Uterus (tissue), 3 donors: ENCODE measurements at regions not wholly inside any gene's neighbourhood (a gene's known extent, or its start where the extent isn't known, plus 50 kb on each side); places are given as distances from the start of the nearest gene placed in this dataset.

ENCODE experiments used
- DNase-seq, 2 donors: peaks; one replicate each; pipeline ENCODE4 v3.0.0-alpha.2; 2019 to 2020
- H3K27ac ChIP-seq, 2 donors: fragments of 200-600 bp; sonication (generic); 1 replicate in 1 of 2; 2 replicates in 1 of 2; pipeline ENCODE4 v1.5.1; 2016 to 2018
- H3K27me3 ChIP-seq, 2 donors: fragments of 200-600 bp; sonication (generic); one replicate each; pipeline ENCODE4 v1.5.1; 2018 to 2019; ENCODE audit warnings: control low read depth in 1 of 2
- H3K36me3 ChIP-seq, 2 donors: fragments of 200-600 bp; sonication (generic); one replicate each; pipeline ENCODE4 v1.5.1; 2019; ENCODE audit warnings: control low read depth in 1 of 2
- H3K4me1 ChIP-seq, 2 donors: fragments of 200-600 bp; sonication (generic); one replicate each; pipeline ENCODE4 v1.5.1; 2018 to 2019; ENCODE audit warnings: control low read depth in 1 of 2
- H3K4me3 ChIP-seq, 2 donors: fragments of 200-600 bp; sonication (generic); 1 replicate in 1 of 2; 2 replicates in 1 of 2; pipeline ENCODE4 v1.5.1; 2018 to 2019; ENCODE audit warnings: mild to moderate bottlenecking in 1 of 2
- H3K9me3 ChIP-seq, 2 donors: fragments of 200-600 bp; sonication (generic); one replicate each; pipeline ENCODE4 v1.5.1; 2019; ENCODE audit warnings: control low read depth in 1 of 2
- CTCF ChIP-seq, 4 experiments: fragments of 200-600 bp in 2 of 4; fragments of 450-650 bp in 2 of 4; sonication (generic) in 2 of 4; IDR thresholded peaks; one replicate each; pipeline ENCODE4 v1.5.1; 2016 to 2019; ENCODE audit warnings: antibody characterized with exemption in 4 of 4, mild to moderate bottlenecking in 2 of 4, moderate library complexity in 1 of 4
- POLR2A ChIP-seq, 2 donors: fragments of 450-650 bp; IDR thresholded peaks; one replicate each; pipeline ENCODE4 v1.6.1; 2016; ENCODE audit warnings: antibody characterized with exemption in 2 of 2, mild to moderate bottlenecking in 1 of 2, moderate library complexity in 1 of 2
- intact Hi-C: fragments of 100-400 bp; cut with DNase I; formaldehyde crosslinking; loops from one replicate; pipeline ENCODE4 v1.15.1; 2023; ENCODE audit warnings: low total_unique reads
- donor health status: DM: yes; HTN: yes; CAD: no.

- H3K27me3 ChIP-seq, result no peaks in the 10 kb centered on the region
- H3K36me3 ChIP-seq, result no peaks in the 10 kb centered on the region
- H3K9me3 ChIP-seq, result no peaks in the 10 kb centered on the region
- no peak for DNase-seq
- H3K4me3 ChIP-seq, result no peak overlapping the region
- TF ChIP-seq POLR2A (IDR thresholded peaks at IDR 0.05), result no peak
- TF ChIP-seq CTCF (IDR thresholded peaks at IDR 0.05), result no peak
- intact Hi-C loops, result no loop called here
- no peak overlapping the region for H3K27ac ChIP-seq
- no peaks in the 10 kb centered on the region for H3K4me1 ChIP-seq
Measured at GRCh38 chr10:113316506-113316905, 236.3 kb upstream of the HABP2 start.

- Histone ChIP-seq H3K36me3 (no peaks in the 10 kb centered on the region), H3K27ac (no peak overlapping the region), H3K4me1 (no peaks in the 10 kb centered on the region), H3K4me3 (no peak overlapping the region), H3K9me3 (no peaks in the 10 kb centered on the region), H3K27me3 (no peaks in the 10 kb centered on the region)
- TF ChIP-seq CTCF (IDR thresholded peaks at IDR 0.05) (no peak), POLR2A (IDR thresholded peaks at IDR 0.05) (no peak)
- DNase-seq, result no peak
- intact Hi-C loops, result no loop called here
Measured at GRCh38 chr10:113317489-113317888, 235.4 kb upstream of the HABP2 start.

- no peak overlapping the region for H3K27ac ChIP-seq
- no peaks in the 10 kb centered on the region for H3K36me3 ChIP-seq
- H3K4me1 ChIP-seq, result no peaks in the 10 kb centered on the region
- intact Hi-C loops, result no loop called here
- TF ChIP-seq POLR2A (IDR thresholded peaks at IDR 0.05), result no peak
- TF ChIP-seq CTCF (IDR thresholded peaks at IDR 0.05), result no peak
- H3K9me3 ChIP-seq, result no peaks in the 10 kb centered on the region
- H3K4me3 ChIP-seq, result no peak overlapping the region
- no peak for DNase-seq
- H3K27me3 ChIP-seq, result no peaks in the 10 kb centered on the region
Measured at GRCh38 chr10:113319479-113319878, 233.4 kb upstream of the HABP2 start.

- no peak for DNase-seq
- no peak overlapping the region for H3K4me3 ChIP-seq
- H3K27me3 ChIP-seq, result no peaks in the 10 kb centered on the region
- H3K9me3 ChIP-seq, result no peaks in the 10 kb centered on the region
- TF ChIP-seq POLR2A (IDR thresholded peaks at IDR 0.05), result no peak
- no peak for TF ChIP-seq CTCF (IDR thresholded peaks at IDR 0.05)
- intact Hi-C loops, result no loop called here
- H3K36me3 ChIP-seq, result no peaks in the 10 kb centered on the region
- no peaks in the 10 kb centered on the region for H3K4me1 ChIP-seq
- H3K27ac ChIP-seq, result no peak overlapping the region
Measured at GRCh38 chr10:113320211-113320610, 232.6 kb upstream of the HABP2 start.

GRCh38 chr10:113320987-113321386 is 231.9 kb upstream of the HABP2 start:
- Histone ChIP-seq H3K36me3 (no peaks in the 10 kb centered on the region), H3K4me3 (no peak overlapping the region), H3K4me1 (no peaks in the 10 kb centered on the region), H3K9me3 (no peaks in the 10 kb centered on the region), H3K27me3 (no peaks in the 10 kb centered on the region), H3K27ac (no peak overlapping the region)
- intact Hi-C loops, result no loop called here
- no peak for DNase-seq
- no peak for TF ChIP-seq CTCF (IDR thresholded peaks at IDR 0.05)
- no peak for TF ChIP-seq POLR2A (IDR thresholded peaks at IDR 0.05)
